H1 (cell line): ENCODE measurements at regions not wholly inside any gene's neighbourhood (a gene's known extent, or its start where the extent isn't known, plus 50 kb on each side); places are given as distances from the start of the nearest gene placed in this dataset.

Experiments used
- HDAC2 ChIP-seq, 2 experiments: fragments of 300-600 bp in 1 of 2; sonication (generic) in 1 of 2; IDR thresholded peaks; 2 replicates each; pipeline ENCODE4 v1.6.1; 2011 to 2012; ENCODE audit warnings: low read depth in 2 of 2, low read length in 2 of 2, mild to moderate bottlenecking in 2 of 2, moderate library complexity in 2 of 2, borderline replicate concordance in 1 of 2, inconsistent platforms in 1 of 2
- KDM5A ChIP-seq: fragments of 200-600 bp; IDR thresholded peaks from 2 replicates; pipeline ENCODE4 v1.7.1; 2012; ENCODE audit warnings: mild to moderate bottlenecking, low read length, inconsistent platforms, mixed read lengths
- RXRA ChIP-seq: IDR thresholded peaks from 2 replicates; pipeline ENCODE4 v1.6.1; 2011; ENCODE audit warnings: low read depth, mild to moderate bottlenecking, low read length, moderate library complexity; ENCODE audit not compliant: insufficient read depth
- SUZ12 ChIP-seq: fragments of 200-600 bp; sonication (generic); IDR thresholded peaks from 2 replicates; pipeline ENCODE4 v1.6.1; 2012; ENCODE audit warnings: mild to moderate bottlenecking, inconsistent platforms, low read length, moderate library complexity, mixed read lengths
- USF2 ChIP-seq: IDR thresholded peaks from 2 replicates; pipeline ENCODE4 v1.6.1; 2011; ENCODE audit warnings: low read length, improper control_type of control experiment

- no peak for TF ChIP-seq USF2
- TF ChIP-seq KDM5A: no peak
- no peak for TF ChIP-seq HDAC2 (IDR thresholded peaks at IDR 0.05; ENCODE audit: borderline replicate concordance in 1 of 2, low read depth in 2 of 2, low read length in 2 of 2)
- TF ChIP-seq RXRA: no peak
- TF ChIP-seq SUZ12: no peak
- TF ChIP-seq, all 59 proteins: peak for 0
These were observed 91.9 kb upstream of the NPY start (continued) for GRCh38 chr7:24192053-24192452.
